IPS-NIHi11 (cell line): ENCODE measurements at regions not wholly inside any gene's neighbourhood (a gene's known extent, or its start where the extent isn't known, plus 50 kb on each side); places are given as distances from the start of the nearest gene placed in this dataset.
"Not testable (repeated sequence)": the region's sequence is repeated elsewhere in the genome, so short reads cannot be mapped to it uniquely, and the experiment has no call there.

ENCODE experiments used
- DNase-seq: peaks from one replicate; pipeline ENCODE4 v3.0.0; 2012; ENCODE audit warnings: mixed read lengths, low spot score

DNA sequence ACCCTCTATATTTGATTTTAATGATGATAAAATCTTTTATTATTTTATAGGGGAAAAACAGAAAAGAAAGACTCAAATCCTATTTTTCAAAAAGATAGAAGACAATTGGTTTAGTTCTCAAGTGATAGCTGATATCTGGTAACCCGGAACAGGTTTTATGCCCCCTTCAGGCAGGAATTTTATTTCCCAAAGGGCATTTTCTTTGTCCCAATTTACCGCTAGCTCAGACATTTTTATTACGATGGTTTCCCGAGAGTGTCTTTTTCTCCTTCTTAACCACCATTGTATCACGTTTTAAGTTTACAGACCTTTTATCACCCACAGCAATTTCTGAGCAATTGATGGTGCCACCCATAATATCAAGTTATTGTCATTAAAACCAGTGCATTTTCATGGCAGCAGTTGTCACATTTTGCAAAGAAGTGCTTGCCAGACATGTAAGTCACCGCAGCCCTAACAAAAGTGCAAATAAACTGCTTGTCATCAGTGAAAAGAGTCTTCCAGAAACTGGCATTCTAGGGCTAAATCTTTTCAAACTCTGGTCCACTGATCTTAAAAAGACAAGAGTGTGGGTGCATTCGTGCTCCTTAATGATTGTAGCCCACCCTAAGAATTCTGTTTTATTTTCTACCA, 204.8 kb upstream of the VCX start:
- DNase-seq: no peak

DNA sequence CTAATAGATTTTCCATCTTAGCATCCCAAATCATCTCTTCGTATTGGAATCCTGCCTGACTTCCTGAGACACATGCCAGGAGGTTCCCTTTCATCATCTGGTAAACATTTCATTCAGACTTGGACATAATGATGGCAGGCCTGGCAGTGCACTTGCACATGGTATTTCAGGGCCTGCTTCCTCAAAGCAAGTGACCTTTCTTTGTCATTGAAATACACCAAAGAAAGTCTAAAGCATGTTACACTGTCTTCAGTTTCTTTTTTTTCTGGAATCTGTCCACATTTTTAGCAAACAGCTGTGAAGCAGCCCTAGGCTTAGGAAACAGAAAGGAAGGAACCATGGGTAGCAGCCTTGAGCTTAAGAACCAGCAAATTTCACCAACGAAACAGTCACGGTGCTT, 205.9 kb upstream of the VCX start:
- no peak for DNase-seq

DNA sequence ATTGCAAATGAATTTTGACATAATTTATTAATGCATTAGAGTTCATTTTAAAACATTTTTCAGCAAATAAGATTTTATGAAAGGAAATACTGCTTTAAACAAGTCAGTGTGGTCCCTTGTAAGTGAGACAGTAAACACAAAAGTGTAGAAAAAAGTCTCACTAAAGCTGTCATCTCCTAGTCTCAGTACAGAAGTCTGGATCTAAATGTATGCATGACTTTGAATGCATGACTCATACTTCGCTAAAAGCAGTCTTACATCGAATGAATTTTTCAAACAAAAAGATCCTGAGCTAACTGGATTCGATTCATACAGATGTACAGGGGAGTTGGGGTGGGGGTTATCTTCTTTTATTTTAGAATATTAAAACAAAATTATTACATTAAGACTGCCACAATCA, 207.4 kb upstream of the VCX start:
- no peak for DNase-seq

DNA sequence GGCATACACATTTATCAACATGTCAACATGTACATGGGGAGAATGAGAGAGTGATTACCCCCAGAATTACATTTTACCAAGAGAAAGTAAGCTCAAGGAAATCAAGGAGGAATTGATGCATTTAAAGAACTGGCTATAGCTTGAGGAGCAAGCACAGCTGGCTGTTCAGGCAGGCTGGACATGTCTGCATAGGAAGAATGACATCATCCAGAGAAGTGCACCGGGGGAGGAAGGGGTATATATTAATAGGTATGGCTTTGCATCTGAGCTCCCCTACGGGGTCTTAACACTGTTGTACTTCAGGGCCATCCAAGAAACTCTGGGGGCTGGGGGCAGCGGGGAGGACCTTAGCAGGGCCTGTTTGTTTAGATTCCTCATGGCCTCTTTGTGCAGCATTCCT, 222.4 kb upstream of the VCX start:
- no peak for DNase-seq

DNA sequence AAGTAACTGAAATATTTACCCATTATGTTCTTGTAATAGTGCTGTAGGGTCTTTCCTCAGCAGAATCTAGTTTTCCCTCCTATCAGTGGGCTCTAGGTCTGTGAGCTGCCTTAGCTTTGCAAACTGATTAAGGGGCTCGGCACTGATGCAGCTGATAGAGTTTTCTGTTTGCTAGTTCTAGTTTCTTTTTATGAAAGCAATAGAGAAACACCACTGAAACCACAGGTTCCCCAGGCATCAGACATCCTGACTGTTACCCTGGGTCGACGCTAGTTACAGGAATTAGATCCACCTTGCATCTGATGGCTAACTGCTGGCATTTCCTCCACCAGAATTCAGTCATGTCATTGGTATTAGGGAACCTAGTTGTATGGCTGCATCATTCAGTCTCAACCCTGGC, 225.0 kb upstream of the VCX start:
- no peak for DNase-seq

DNA sequence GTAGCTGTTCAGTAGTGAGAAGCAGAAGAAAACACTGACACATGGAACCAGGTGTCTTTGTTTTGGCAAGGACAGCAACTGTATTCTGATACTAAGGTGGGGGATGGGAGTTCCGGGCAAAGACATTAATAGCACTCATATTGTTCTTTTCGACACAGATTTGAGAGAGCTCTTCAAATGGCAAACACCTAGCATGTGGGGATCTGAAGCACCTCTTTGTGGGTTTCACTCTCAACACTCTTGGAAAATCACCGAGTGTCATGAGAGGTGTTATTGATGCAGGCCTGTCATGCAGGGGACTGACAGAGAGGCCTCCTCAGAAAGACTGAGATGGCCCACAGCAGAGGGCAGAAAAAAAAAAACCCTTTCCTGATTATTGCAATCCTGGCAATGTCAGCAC, 228.4 kb upstream of the VCX start:
- no peak for DNase-seq

DNA sequence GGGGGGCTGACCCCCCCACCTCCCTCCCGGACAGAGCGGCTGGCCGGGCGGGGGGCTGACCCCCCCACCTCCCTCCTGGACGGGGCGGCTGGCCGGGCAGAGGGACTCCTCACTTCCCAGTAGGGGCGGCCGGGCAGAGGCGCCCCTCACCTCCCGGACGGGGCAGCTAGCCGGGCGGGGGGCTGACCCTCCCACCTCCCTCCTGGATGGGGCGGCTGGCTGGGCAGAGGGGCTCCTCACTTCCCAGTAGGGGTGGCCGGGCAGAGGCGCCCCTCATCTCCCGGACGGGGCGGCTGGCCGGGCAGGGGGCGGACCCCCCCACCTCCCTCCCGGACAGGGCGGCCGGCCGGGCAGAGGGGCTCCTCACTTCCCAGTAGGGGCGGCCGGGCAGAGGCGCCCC, 234.3 kb upstream of the VCX start:
- DNase-seq: not testable (repeated sequence)

DNA sequence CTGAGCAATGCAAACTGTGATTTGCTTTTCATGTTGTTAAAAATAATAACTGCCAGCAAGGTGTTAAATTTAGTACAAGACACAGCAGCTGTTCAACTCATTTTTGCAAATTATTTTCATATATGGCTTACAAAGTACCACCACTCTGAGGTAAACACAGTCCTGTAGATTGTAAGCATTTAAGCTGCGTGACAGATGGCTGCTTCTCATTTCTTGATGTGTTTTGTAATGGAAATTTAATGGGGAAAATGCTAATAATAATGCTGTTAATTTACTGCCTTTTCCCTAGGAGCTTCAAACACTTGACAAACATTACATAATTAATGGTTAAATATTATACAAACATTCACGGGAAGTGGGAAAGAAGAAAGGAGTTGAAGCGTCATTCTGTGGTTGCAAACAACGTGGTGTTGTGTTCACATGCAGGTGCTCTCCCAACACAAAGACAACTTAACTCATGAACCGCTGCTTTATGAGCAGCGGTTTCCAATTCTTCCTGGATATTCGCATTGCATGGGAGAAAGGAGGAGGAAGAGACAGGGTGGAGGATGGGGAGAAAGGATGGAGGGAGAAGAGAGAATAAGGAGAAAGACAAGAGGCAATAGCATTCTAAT, 236.8 kb upstream of the VCX start:
- DNase-seq: no peak

DNA sequence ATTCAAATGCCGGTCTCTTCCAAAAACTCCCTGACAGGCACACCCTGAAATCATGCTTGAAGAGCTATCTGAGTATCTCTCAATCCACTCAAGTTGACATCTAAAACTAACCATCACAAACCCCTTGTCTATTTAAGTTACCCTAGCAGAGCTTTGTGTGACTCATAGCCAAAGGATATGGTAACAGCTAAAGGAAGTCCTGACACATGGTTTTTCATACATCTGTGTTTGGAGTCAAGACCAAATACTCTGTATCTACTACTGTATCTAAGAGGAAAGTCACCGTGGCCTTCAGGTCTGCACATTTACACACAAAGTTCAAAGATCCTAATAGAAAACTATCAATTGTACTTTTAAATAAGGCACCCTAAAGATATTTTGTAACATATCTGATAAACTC, 239.6 kb upstream of the VCX start:
- DNase-seq: no peak

DNA sequence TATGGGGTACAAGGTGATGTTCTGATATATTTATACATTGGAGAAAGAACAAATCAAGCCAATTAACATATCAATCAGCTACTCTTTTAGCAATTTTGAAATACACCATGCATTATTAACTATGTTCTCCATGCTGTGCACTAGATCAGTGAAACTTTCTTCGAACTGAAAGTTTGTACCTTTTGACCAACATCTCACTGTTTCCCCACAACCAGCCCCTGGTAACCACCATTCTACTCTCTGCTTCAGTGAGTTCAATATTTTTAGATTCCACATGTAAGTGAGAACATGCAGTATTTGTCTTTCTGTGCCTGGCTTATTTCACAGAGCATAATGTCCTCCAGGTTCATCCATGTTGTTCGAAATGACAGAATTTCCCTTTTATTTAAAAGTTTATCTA, 246.1 kb upstream of the VCX start:
- DNase-seq: no peak

DNA sequence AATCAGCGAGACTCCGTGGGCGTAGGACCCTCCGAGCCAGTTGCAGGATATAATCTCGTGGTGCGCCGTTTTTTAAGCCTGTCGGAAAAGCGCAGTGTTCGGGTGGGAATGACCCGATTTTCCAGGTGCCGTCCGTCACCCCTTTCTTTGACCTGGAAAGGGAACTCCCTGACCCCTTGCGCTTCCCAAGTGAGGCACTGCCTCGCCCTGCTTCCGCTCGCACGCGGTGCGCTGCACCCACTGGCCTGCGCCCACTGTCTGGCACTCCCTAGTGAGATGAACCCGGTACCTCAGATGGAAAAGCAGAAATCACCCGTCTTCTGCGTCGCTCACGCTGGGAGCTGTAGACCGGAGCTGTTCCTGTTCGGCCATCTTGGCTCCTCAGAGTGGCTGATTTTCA, 249.6 kb upstream of the VCX start:
- DNase-seq: not testable (repeated sequence)

DNA sequence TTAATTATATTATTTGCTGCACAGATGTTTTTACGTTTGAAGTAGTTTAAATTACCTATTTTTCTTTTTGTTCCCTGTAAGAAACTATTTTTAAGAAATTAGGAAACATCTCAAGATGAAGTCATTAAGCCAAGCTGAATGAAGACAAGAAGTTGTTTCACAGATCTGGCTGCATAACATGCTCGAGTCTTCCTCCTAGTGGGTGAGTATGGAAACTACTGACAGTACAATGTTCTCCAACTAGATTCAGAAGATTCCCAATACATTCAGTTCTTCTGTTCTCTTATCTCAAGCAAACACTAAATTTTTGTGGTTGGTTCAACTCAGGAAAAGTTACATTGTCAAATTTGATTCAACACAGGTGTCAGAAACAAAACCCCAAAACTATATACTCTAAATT, 256.8 kb upstream of the VCX start:
- DNase-seq: peak; percentile 4

DNA sequence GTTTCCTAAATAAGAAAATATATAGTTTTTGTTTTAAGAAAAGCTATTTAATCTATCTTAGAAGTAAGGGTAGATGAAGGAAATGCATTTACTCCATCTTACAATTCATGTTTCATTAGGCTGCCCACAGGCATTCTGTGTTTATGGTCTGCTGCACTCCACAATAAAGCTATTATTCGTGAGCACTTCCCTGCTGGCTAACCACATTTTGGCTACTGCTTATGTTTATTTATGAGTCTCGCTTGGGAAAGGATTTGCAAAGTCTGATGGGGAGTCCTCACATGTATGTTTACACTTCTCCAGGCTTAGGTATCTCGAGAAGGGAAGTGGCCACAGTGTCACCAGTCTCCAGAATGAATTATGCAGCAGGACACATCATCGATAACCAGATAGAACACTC, 260.8 kb upstream of the VCX start:
- no peak for DNase-seq

DNA sequence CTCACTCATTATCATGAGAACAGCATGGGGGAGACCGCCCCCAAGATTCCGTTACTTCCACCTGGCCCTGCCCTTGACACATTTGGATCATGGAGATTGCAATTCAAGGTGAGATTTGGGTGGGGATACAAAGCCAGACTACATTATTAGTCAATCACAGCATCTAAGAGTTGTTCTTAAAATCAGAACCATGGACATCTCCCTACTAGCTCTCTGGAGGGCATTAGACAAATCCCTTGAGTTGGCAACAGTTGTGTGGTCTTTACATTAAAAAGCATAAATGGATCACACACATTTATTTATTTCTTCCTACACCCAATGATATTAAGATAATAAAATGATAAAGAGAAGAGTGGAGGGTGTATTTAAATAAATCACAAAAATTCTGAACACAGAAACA, 262.8 kb upstream of the VCX start:
- no peak for DNase-seq

DNA sequence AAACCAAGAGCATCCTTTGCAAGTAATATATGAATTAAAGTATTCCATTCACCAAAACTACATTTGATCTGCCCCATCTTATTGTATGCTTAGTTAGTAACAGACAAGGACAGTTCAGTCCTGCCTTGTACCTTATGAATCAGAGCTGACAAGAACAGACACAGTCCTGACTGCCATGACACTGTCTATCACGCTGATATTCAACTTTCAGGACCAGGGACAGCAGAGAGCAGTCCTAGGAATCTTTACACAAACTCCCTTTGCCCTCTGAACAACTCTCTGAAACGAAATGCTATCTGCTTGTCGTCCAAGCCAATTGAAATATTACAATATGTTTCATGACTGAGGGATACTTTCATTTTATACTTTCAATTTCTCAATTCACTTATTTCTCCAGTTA, 268.6 kb upstream of the VCX start:
- peak; percentile 11 for DNase-seq

DNA sequence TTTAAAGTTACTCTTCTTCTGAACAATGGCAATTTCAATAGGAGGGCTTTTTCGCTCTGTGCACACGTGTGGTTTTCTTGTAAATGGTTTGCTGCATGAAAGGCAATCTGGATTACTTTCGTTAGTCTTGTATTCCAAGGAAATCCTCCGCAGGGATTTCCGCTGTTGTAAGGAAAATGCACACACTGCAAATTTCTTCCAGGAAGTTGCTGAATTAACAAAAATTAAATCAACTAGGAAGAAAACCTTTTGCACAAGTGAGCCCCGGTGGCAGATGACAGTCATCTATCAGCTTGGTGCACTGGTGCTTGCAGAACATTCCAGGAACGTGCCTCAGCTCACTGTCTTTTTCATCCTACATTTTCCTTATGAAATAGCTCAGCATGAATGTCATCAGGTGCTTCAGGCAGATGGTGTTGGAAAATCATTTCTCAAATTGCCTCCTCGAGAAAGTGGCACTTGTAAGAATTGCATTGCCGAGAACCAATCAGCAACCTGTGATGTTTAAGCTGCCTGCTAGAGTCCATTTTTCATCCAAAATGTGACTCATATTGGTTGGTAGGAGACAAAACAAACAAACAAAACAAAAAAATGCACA, 272.4 kb upstream of the VCX start:
- no peak for DNase-seq

DNA sequence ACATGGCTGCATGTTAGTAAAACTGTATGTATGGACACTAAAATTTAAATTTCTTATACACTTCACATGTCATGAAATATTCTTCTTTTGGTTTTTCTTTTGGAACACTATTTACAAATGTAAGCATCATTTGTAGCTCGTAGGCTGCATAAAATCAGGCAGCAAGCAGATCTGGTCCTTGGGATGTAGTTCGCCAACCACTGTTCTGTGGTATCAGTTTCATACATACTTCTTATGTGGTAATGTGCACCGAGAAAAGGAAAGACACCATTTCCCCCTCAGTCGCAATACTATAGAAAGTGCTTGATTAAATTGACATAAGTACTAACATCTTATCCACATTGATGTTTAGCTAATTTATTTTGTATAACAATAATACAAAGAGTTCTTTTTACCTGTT, 274.4 kb upstream of the VCX start:
- no peak for DNase-seq

DNA sequence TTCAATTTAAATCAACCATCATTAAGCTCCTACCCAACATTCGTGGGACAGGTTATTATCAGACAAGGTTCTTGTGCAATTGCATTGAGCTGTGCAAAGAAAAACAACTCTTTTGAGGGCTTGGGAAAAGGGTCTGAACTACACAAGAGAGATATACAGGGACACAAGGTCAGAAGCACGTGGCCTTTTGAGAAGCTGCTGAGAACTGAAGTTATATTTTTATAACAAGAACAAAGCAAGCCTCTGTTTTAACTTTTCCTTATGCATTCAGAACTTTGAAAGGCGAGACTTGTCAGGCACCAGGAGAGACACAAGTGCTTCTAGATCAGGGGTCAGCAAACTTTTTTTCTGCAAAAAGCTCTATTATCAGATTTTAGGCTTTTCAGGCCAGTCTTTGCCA, 274.8 kb upstream of the VCX start:
- no peak for DNase-seq

DNA sequence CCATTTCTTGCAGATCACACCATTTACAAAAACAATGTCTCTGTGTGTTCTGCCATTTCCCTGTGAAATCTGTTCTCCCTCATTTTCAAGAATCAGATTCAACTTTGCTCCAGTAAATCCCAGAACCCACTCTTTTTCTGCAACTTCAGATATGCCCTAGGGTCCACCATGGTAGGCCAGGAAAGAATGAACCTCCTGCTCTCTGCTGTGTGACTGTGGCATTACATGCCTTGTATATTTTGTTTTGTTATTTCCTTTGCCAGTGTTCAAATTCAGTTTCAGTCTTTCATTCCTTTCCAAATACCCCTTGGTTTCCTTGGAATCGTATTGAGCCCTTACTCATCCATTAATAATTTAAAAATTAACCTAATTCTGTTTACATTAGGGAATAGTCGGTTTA, 290.2 kb upstream of the VCX start:
- no peak for DNase-seq

DNA sequence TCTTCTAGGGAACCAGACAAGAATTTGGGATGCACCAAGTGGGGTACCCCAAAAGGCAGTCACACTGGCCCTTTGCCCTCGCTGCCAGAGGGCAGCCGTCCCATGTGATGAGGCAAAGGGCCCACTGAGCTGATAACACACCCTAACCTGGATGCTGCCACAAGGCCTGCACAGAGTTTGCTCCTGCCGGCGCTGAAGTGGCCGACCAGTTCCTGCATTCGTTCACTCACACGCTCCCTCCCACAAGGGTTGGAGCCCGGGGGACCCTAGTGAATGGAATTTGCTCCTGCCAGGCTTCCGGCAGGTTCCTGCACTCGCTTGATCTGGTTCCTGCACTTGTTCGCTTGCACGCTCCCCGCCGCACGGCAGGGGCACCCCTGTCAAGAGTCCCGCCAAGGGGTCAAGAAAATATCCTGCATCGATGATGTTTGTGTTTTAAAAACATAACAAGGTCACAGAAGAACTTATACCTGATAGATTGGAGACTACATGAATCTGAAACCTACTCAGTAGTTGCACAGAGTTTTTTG, 296.4 kb upstream of the VCX start:
- DNase-seq: no peak

DNA sequence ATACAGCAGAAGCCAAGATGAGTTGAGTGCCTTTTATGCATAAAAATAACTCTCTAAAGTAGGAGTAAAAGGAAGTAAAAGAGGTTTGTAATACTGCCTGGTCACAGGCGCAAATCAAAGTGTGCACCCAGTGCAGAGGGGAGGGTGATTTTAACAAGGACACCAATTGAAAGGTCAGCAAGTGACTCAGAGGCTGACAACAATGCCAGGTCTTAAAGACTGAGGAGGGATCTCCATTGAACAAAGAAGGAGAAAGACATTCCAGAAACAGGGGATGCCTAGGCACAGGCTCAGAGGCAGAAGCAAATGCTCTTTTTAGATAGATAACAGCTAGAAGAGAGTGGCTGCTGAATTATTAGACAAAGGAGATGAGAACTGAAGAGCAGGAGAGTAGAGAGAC, 297.4 kb upstream of the VCX start:
- peak; percentile 2 for DNase-seq

DNA sequence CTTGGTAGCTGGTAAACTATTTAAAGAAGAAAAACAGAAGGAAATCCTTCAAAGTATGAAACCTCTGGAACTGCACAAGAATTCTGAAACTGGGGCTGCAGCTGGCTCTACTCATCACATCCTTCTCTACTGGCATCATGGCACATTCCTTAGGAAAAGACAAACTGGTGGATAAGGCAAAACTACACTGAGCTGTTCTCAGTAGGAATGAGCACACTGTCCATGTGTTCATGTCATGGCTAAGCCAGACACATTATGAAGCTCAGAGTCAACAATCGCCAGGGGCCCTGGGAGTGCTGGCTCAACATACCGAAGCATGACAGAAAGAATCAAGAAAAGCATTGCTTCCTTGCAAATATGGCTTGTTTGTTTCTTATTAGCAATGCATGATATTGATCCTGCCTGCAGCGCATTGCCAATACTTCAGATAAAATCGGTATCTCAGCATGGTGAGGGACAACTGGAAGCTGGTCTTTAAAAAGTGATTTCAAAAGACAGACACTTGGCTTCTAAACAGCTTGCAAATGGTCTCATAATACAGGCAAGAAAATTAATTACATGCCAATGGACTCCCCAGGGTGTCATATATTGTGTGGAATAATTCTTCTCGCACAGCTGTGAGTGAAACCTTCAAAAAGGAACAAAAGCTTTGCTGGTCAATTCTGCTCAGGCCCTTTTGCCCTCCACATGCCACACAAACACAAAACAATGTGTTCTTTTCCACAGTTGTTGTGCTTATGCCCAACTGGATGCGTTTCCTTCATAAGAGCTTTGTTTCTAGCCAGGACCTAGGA, 300.2 kb upstream of the VCX start:
- no peak for DNase-seq

DNA sequence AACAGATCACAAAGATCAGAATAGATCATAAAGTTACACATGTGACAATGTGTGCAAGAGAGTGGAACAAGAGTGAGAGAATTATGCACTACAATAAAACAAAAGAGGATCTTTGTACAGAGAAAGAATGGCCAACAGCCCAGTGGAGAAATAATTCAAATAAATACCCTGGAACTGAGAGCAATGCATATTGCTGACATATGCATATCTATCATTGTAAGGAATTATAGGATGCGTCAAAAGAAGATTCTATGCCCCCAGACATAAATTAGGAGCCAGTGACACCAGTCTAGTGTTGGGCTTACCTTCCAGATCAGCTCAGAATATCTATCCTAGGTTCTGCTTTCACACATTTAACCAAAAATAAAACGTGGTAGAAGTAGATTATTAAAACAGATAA, 320.1 kb upstream of the VCX start:
- DNase-seq: no peak
